T-helper 1 cell treated with Interleukin-12 subunit alpha and Interleukin-12 subunit beta and Interleukin-4 antibody, amounts not matched to agents 30 μg/mL and 1 μg/mL, for 36 hours (primary cell): ENCODE measurements at regions not wholly inside any gene's neighbourhood (a gene's known extent, or its start where the extent isn't known, plus 50 kb on each side); places are given as distances from the start of the nearest gene placed in this dataset.
"Not testable (repeated sequence)": the region's sequence is repeated elsewhere in the genome, so short reads cannot be mapped to it uniquely, and the experiment has no call there.

Experiments
- H3K27ac Mint-ChIP-seq: one replicate; pipeline ENCODE4 v1.8.0; 2021; ENCODE audit warnings: mild to moderate bottlenecking, mixed read lengths
- H3K27me3 Mint-ChIP-seq: one replicate; pipeline ENCODE4 v1.8.0; 2021; ENCODE audit warnings: low read depth, mixed read lengths
- H3K36me3 Mint-ChIP-seq: one replicate; pipeline ENCODE4 v1.8.0; 2021; ENCODE audit warnings: low read depth, mixed read lengths
- H3K4me1 Mint-ChIP-seq: one replicate; pipeline ENCODE4 v1.8.0; 2021; ENCODE audit warnings: low read depth, mixed read lengths
- H3K4me3 Mint-ChIP-seq: one replicate; pipeline ENCODE4 v1.8.0; 2021; ENCODE audit warnings: mild to moderate bottlenecking, moderate library complexity, mixed read lengths
- H3K9me3 Mint-ChIP-seq: one replicate; pipeline ENCODE4 v1.8.0; 2021; ENCODE audit warnings: mixed read lengths

GRCh38 chr17:64771980-64772844 lies 110.1 kb upstream of the SMURF2 start:
- Mint-ChIP-seq H3K36me3 (peaks cover 14% of the 10 kb centered on the region), H3K4me1 (peaks cover 6% of the 10 kb centered on the region), H3K9me3 (no peaks in the 10 kb centered on the region), H3K27ac (no peak overlapping the region), H3K27me3 (peaks cover 2% of the 10 kb centered on the region), H3K4me3 (no peak overlapping the region)

- Mint-ChIP-seq H3K27me3 (no peaks in the 10 kb centered on the region), H3K36me3 (peaks cover 21% of the 10 kb centered on the region), H3K9me3 (no peaks in the 10 kb centered on the region), H3K4me3 (no peak overlapping the region), H3K4me1 (peaks cover 7% of the 10 kb centered on the region), H3K27ac (no peak overlapping the region)
These were observed 107.6 kb upstream of the SMURF2 start for GRCh38 chr17:64769712-64770111.

GRCh38 chr17:64767269-64767997 lies 105.3 kb upstream of the SMURF2 start:
- Mint-ChIP-seq H3K27me3 (no peaks in the 10 kb centered on the region), H3K4me1 (peaks cover 7% of the 10 kb centered on the region), H3K4me3 (no peak overlapping the region), H3K36me3 (peaks cover 30% of the 10 kb centered on the region), H3K27ac (no peak overlapping the region), H3K9me3 (no peaks in the 10 kb centered on the region)

GRCh38 chr17:64765191-64765889 lies 103.2 kb upstream of the SMURF2 start:
- Mint-ChIP-seq H3K9me3 (no peaks in the 10 kb centered on the region), H3K36me3 (peaks cover 31% of the 10 kb centered on the region), H3K4me1 (peaks cover 7% of the 10 kb centered on the region), H3K4me3 (no peak overlapping the region), H3K27me3 (no peaks in the 10 kb centered on the region), H3K27ac (no peak overlapping the region)

- peaks cover 34% of the 10 kb centered on the region for H3K36me3 Mint-ChIP-seq
- H3K27ac Mint-ChIP-seq = no peak overlapping the region
- H3K9me3 Mint-ChIP-seq = no peaks in the 10 kb centered on the region
- peaks cover 4% of the 10 kb centered on the region for H3K4me1 Mint-ChIP-seq
- no peaks in the 10 kb centered on the region for H3K27me3 Mint-ChIP-seq
- H3K4me3 Mint-ChIP-seq = no peak overlapping the region
These were observed 89.0 kb upstream of the SMURF2 start for GRCh38 chr17:64750891-64751677.

GRCh38 chr17:64750478-64750877 lies 88.4 kb upstream of the SMURF2 start:
- H3K4me1 Mint-ChIP-seq = peaks cover 4% of the 10 kb centered on the region
- H3K27me3 Mint-ChIP-seq = no peaks in the 10 kb centered on the region
- peaks cover 30% of the 10 kb centered on the region for H3K36me3 Mint-ChIP-seq
- no peaks in the 10 kb centered on the region for H3K9me3 Mint-ChIP-seq
- no peak overlapping the region for H3K27ac Mint-ChIP-seq
- H3K4me3 Mint-ChIP-seq = no peak overlapping the region

- Mint-ChIP-seq H3K9me3 (no peaks in the 10 kb centered on the region), H3K36me3 (peaks cover 29% of the 10 kb centered on the region), H3K27ac (no peak overlapping the region), H3K4me1 (peaks cover 4% of the 10 kb centered on the region), H3K27me3 (no peaks in the 10 kb centered on the region), H3K4me3 (no peak overlapping the region)
These were observed 87.2 kb upstream of the SMURF2 start for GRCh38 chr17:64749306-64749705.

- Mint-ChIP-seq H3K9me3 (no peaks in the 10 kb centered on the region), H3K36me3 (peaks cover 22% of the 10 kb centered on the region), H3K27me3 (no peaks in the 10 kb centered on the region), H3K27ac (no peak overlapping the region), H3K4me3 (no peak overlapping the region), H3K4me1 (peaks cover 4% of the 10 kb centered on the region)
These were observed 85.9 kb upstream of the SMURF2 start for GRCh38 chr17:64747938-64748540.

- H3K4me3 Mint-ChIP-seq = no peak overlapping the region
- no peak overlapping the region for H3K27ac Mint-ChIP-seq
- H3K4me1 Mint-ChIP-seq = peaks cover 6% of the 10 kb centered on the region
- H3K9me3 Mint-ChIP-seq = no peaks in the 10 kb centered on the region
- no peaks in the 10 kb centered on the region for H3K27me3 Mint-ChIP-seq
- peaks cover 8% of the 10 kb centered on the region for H3K36me3 Mint-ChIP-seq
These were observed 80.2 kb upstream of the SMURF2 start for GRCh38 chr17:64742326-64742725.

GRCh38 chr17:64741916-64742315 lies 79.8 kb upstream of the SMURF2 start:
- H3K4me1 Mint-ChIP-seq, H3K4me3 Mint-ChIP-seq, H3K27me3 Mint-ChIP-seq, H3K27ac Mint-ChIP-seq, H3K9me3 Mint-ChIP-seq, H3K36me3 Mint-ChIP-seq: not testable (repeated sequence)

GRCh38 chr17:64741038-64741641 lies 79.0 kb upstream of the SMURF2 start:
- Mint-ChIP-seq H3K4me3 (no peak overlapping the region), H3K4me1 (peaks cover 10% of the 10 kb centered on the region), H3K9me3 (no peaks in the 10 kb centered on the region), H3K36me3 (peaks cover 4% of the 10 kb centered on the region), H3K27me3 (no peaks in the 10 kb centered on the region), H3K27ac (no peak overlapping the region)

- H3K27me3 Mint-ChIP-seq = no peaks in the 10 kb centered on the region
- no peak overlapping the region for H3K27ac Mint-ChIP-seq
- H3K9me3 Mint-ChIP-seq = no peaks in the 10 kb centered on the region
- H3K36me3 Mint-ChIP-seq = no peaks in the 10 kb centered on the region
- H3K4me3 Mint-ChIP-seq = no peak overlapping the region
- peaks cover 10% of the 10 kb centered on the region for H3K4me1 Mint-ChIP-seq
These were observed 77.4 kb upstream of the SMURF2 start for GRCh38 chr17:64739316-64740058.
